Skeletal muscle cell (primary cell): ENCODE measurements at regions not wholly inside any gene's neighbourhood (a gene's known extent, or its start where the extent isn't known, plus 50 kb on each side); places are given as distances from the start of the nearest gene placed in this dataset.

Source experiments
- DNase-seq: peaks from one replicate; pipeline ENCODE4 v3.0.0-alpha.2; 2010; ENCODE audit warnings: low read depth
- H3K4me3 ChIP-seq: 2 replicates; pipeline ENCODE4 v1.5.1; 2011; ENCODE audit warnings: low read depth, mild to moderate bottlenecking, control low read depth, low read length, moderate library complexity

- no peak for DNase-seq
- no peak overlapping the region for H3K4me3 ChIP-seq
These were observed 72.5 kb upstream of the ADAMTS9 start for GRCh38 chr3:64760258-64760657.

GRCh38 chr3:64759811-64760210, 72.0 kb upstream of the ADAMTS9 start:
- DNase-seq: no peak
- H3K4me3 ChIP-seq: no peak overlapping the region

GRCh38 chr3:64756398-64756986, 68.7 kb upstream of the ADAMTS9 start:
- H3K4me3 ChIP-seq: no peak overlapping the region
- no peak for DNase-seq

- no peak overlapping the region for H3K4me3 ChIP-seq
- no peak for DNase-seq
These were observed 60.6 kb upstream of the ADAMTS9 start for GRCh38 chr3:64748244-64748904.

GRCh38 chr3:64747679-64748078, 59.9 kb upstream of the ADAMTS9 start:
- no peak overlapping the region for H3K4me3 ChIP-seq
- no peak for DNase-seq

GRCh38 chr3:64743887-64744243, 56.1 kb upstream of the ADAMTS9 start:
- DNase-seq: no peak
- no peak overlapping the region for H3K4me3 ChIP-seq

- no peak for DNase-seq
- H3K4me3 ChIP-seq: no peak overlapping the region
These were observed 55.5 kb upstream of the ADAMTS9 start for GRCh38 chr3:64743156-64743886.

GRCh38 chr3:64741341-64741740, 53.5 kb upstream of the ADAMTS9 start:
- peak; percentile 75 for DNase-seq
- no peak overlapping the region for H3K4me3 ChIP-seq

- DNase-seq: peak; percentile 74
- no peak overlapping the region for H3K4me3 ChIP-seq
These were observed 52.3 kb upstream of the ADAMTS9 start for GRCh38 chr3:64739971-64740631.
